ENCODE measurements at regions not wholly inside any gene's neighbourhood (a gene's known extent, or its start where the extent isn't known, plus 50 kb on each side); places are given as distances from the start of the nearest gene placed in this dataset.

DNA sequence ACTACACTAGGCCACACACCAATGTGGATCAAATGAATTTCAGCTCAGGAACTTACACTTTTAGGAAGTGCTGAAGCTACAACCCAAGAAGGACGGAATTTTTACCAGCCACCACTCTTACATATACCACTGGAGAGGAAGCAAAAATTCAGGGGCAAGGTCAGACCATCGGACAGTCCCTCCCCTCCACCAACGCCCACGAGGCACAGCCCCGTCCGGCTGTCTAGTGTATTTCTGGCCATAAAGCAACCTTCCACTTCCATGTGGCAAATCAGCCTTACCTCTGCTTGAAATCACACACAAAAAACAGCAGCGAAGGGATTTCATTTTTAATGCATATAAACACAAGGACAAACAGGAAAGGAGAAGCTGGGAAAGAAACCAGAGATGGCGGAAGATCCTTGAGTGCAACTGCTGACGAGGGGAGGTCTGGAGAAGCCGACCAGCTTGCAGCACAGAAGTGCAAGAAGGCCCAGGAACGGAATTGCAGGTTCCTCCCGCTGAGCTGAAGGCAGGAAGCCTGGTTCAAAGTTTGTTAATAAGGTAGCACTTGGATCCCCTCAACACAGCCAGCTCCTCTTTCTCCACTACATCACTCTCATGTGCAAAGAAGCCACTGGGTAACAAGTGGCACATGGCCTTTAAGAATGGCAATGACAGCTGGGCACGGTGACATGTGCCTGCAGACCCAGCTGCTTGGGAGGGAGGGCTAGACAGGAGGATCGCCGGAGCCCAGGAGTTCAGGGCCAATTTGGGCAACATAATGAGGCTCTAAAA lies 71.5 kb downstream of the SHANK2 start:
- H3K9me3 ChIP-seq (ENCODE audit: insufficient read depth, low read depth, low read length): no peaks in the 10 kb centered on the region
- no peak overlapping the region for H3K27ac ChIP-seq (ENCODE audit: low read depth, low read length)
- H3K4me2 ChIP-seq (ENCODE audit: low read length): no peak overlapping the region
- H3K9ac ChIP-seq (ENCODE audit: low read length): no peak overlapping the region
- no peak overlapping the region for H3K27ac Mint-ChIP-seq (ENCODE audit: unreplicated experiment)
- no peaks in the 10 kb centered on the region for H3K79me2 ChIP-seq (ENCODE audit: insufficient read depth, low read length)
- no peak overlapping the region for H3K4me3 Mint-ChIP-seq (ENCODE audit: unreplicated experiment)
- H4K20me1 ChIP-seq (ENCODE audit: insufficient read depth, low read length): no peaks in the 10 kb centered on the region
- no peak for TF ChIP-seq EZH2 (IDR thresholded peaks at IDR 0.05; ENCODE audit: insufficient read depth, low read length)
- TF ChIP-seq, protein P1, sequence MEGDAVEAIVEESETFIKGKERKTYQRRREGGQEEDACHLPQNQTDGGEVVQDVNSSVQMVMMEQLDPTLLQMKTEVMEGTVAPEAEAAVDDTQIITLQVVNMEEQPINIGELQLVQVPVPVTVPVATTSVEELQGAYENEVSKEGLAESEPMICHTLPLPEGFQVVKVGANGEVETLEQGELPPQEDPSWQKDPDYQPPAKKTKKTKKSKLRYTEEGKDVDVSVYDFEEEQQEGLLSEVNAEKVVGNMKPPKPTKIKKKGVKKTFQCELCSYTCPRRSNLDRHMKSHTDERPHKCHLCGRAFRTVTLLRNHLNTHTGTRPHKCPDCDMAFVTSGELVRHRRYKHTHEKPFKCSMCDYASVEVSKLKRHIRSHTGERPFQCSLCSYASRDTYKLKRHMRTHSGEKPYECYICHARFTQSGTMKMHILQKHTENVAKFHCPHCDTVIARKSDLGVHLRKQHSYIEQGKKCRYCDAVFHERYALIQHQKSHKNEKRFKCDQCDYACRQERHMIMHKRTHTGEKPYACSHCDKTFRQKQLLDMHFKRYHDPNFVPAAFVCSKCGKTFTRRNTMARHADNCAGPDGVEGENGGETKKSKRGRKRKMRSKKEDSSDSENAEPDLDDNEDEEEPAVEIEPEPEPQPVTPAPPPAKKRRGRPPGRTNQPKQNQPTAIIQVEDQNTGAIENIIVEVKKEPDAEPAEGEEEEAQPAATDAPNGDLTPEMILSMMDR (IDR thresholded peaks at IDR 0.05; ENCODE audit: insufficient read depth, low read depth, low read length): no peak
- DNase-seq (ENCODE audit: low read depth) (no peak), FAIRE-seq (no peak)
- H3K27me3 ChIP-seq (ENCODE audit: insufficient read depth, low read length): no peaks in the 10 kb centered on the region
- no peak overlapping the region for H2AFZ ChIP-seq (ENCODE audit: low read depth, low read length)
- no peaks in the 10 kb centered on the region for H3K27me3 Mint-ChIP-seq (ENCODE audit: low read depth, unreplicated experiment)
- peaks cover 12% of the 10 kb centered on the region for H3K36me3 Mint-ChIP-seq (ENCODE audit: low read depth, unreplicated experiment)
- H3K4me1 ChIP-seq (ENCODE audit: insufficient read depth, low read length): no peaks in the 10 kb centered on the region
- H3K4me3 ChIP-seq (ENCODE audit: insufficient read depth, low read depth, low read length): no peak overlapping the region
- H3K9me3 Mint-ChIP-seq (ENCODE audit: unreplicated experiment): peaks cover 12% of the 10 kb centered on the region
- H3K36me3 ChIP-seq (ENCODE audit: insufficient read depth, low read length): no peaks in the 10 kb centered on the region
- H3K4me1 Mint-ChIP-seq (ENCODE audit: low read depth, unreplicated experiment): peaks cover 7% of the 10 kb centered on the region

DNA sequence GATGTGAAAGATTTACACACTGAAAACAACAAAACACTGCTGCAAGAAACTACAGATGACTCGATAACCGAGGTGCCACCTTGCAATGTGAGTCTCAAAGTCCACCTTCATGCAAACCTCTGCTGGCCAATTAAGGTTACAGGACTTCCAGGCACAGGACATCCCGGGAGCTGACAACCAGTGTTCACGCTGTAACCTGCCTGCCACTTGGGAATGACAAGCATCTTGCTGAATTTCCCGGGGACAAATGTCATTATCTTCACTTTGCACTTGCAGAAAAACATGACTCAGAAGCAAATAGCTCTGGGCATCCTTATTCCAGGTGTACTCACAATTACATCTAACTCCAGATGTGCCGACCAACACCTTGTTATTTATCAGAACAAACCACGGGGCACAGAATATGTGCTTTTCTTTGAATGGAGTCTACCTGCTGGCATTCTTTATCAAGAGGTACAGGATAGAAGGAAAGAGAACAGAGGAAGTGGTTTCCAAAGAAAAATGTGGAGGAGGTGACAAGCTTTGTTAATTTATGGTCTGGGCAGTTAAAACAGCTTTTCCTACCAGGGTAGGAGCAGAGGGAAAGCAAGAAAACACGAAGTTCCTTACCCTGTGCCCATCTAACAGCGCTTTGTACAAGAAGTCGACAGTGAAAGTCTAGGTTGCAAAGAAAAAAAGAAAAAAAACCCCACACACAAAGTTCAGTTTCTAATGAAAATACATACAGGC lies 72.3 kb downstream of the SHANK2 start:
- no peaks in the 10 kb centered on the region for H4K20me1 ChIP-seq (ENCODE audit: insufficient read depth, low read length)
- no peak overlapping the region for H3K4me2 ChIP-seq (ENCODE audit: low read length)
- no peak overlapping the region for H3K27ac ChIP-seq (ENCODE audit: low read depth, low read length)
- no peaks in the 10 kb centered on the region for H3K27me3 ChIP-seq (ENCODE audit: insufficient read depth, low read length)
- no peaks in the 10 kb centered on the region for H3K4me1 ChIP-seq (ENCODE audit: insufficient read depth, low read length)
- no peaks in the 10 kb centered on the region for H3K79me2 ChIP-seq (ENCODE audit: insufficient read depth, low read length)
- DNase-seq (ENCODE audit: low read depth) (no peak), FAIRE-seq (no peak)
- no peaks in the 10 kb centered on the region for H3K9me3 ChIP-seq (ENCODE audit: insufficient read depth, low read depth, low read length)
- Mint-ChIP-seq H3K4me1 (ENCODE audit: low read depth, unreplicated experiment) (peaks cover 7% of the 10 kb centered on the region), H3K27ac (ENCODE audit: unreplicated experiment) (no peak overlapping the region), H3K27me3 (ENCODE audit: low read depth, unreplicated experiment) (no peaks in the 10 kb centered on the region), H3K36me3 (ENCODE audit: low read depth, unreplicated experiment) (peaks cover 10% of the 10 kb centered on the region), H3K9me3 (ENCODE audit: unreplicated experiment) (peaks cover 14% of the 10 kb centered on the region), H3K4me3 (ENCODE audit: unreplicated experiment) (no peak overlapping the region)
- H3K9ac ChIP-seq (ENCODE audit: low read length): no peak overlapping the region
- no peak for TF ChIP-seq EZH2 (IDR thresholded peaks at IDR 0.05; ENCODE audit: insufficient read depth, low read length)
- TF ChIP-seq, protein P1 (IDR thresholded peaks at IDR 0.05; ENCODE audit: insufficient read depth, low read depth, low read length): no peak
- H2AFZ ChIP-seq (ENCODE audit: low read depth, low read length): no peak overlapping the region
- no peaks in the 10 kb centered on the region for H3K36me3 ChIP-seq (ENCODE audit: insufficient read depth, low read length)
- H3K4me3 ChIP-seq (ENCODE audit: insufficient read depth, low read depth, low read length): no peak overlapping the region

DNA sequence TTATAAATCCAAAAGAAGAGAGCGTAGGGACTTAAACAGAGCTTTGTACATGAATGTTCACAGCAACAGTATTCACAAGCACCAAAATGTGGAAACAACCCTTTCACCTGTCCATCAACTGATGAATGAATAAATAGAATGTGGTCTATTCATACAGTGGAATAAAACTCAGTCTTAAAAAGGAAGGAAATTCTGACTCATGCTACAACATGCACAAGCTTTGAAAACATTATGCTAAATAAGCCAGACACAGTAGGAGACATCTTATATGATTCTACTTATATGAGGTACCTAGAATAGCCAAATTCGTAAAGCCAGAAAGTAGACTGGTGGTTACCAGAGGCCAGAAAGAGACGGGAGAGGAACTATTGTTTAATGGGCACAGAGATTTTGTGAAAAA lies 74.3 kb downstream of the SHANK2 start:
- H3K4me2 ChIP-seq (ENCODE audit: low read length): no peak overlapping the region
- no peak overlapping the region for H3K4me3 ChIP-seq (ENCODE audit: insufficient read depth, low read depth, low read length)
- no peaks in the 10 kb centered on the region for H3K27me3 ChIP-seq (ENCODE audit: insufficient read depth, low read length)
- no peaks in the 10 kb centered on the region for H3K36me3 ChIP-seq (ENCODE audit: insufficient read depth, low read length)
- no peak for DNase-seq (ENCODE audit: low read depth)
- no peak for FAIRE-seq
- H3K4me1 ChIP-seq (ENCODE audit: insufficient read depth, low read length): no peaks in the 10 kb centered on the region
- Mint-ChIP-seq H3K27ac (ENCODE audit: unreplicated experiment) (no peak overlapping the region), H3K36me3 (ENCODE audit: low read depth, unreplicated experiment) (peaks cover 12% of the 10 kb centered on the region), H3K4me3 (ENCODE audit: unreplicated experiment) (no peak overlapping the region), H3K4me1 (ENCODE audit: low read depth, unreplicated experiment) (peaks cover 7% of the 10 kb centered on the region), H3K9me3 (ENCODE audit: unreplicated experiment) (peaks cover 16% of the 10 kb centered on the region), H3K27me3 (ENCODE audit: low read depth, unreplicated experiment) (no peaks in the 10 kb centered on the region)
- no peak overlapping the region for H3K27ac ChIP-seq (ENCODE audit: low read depth, low read length)
- no peak overlapping the region for H2AFZ ChIP-seq (ENCODE audit: low read depth, low read length)
- no peak for TF ChIP-seq EZH2 (IDR thresholded peaks at IDR 0.05; ENCODE audit: insufficient read depth, low read length)
- TF ChIP-seq, protein P1 (IDR thresholded peaks at IDR 0.05; ENCODE audit: insufficient read depth, low read depth, low read length): no peak
- no peaks in the 10 kb centered on the region for H4K20me1 ChIP-seq (ENCODE audit: insufficient read depth, low read length)
- no peaks in the 10 kb centered on the region for H3K9me3 ChIP-seq (ENCODE audit: insufficient read depth, low read depth, low read length)
- no peak overlapping the region for H3K9ac ChIP-seq (ENCODE audit: low read length)
- H3K79me2 ChIP-seq (ENCODE audit: insufficient read depth, low read length): no peaks in the 10 kb centered on the region
